Ammon's horn (tissue), 1 donor: ENCODE measurements at regions not wholly inside any gene's neighbourhood (a gene's known extent, or its start where the extent isn't known, plus 50 kb on each side); places are given as distances from the start of the nearest gene placed in this dataset.

Experiments used
- DNase-seq: peaks from one replicate; pipeline ENCODE4 v3.0.0-alpha.2; 2016; ENCODE audit warnings: low spot score

- no peak for DNase-seq
Measured at GRCh38 chr3:18044971-18045880, 302.8 kb upstream of the TBC1D5 start.

- no peak for DNase-seq
Measured at GRCh38 chr3:18044191-18044590, 301.8 kb upstream of the TBC1D5 start.

GRCh38 chr3:18036450-18036815, 294.0 kb upstream of the TBC1D5 start:
- DNase-seq, result no peak

GRCh38 chr3:18035641-18036449, 293.4 kb upstream of the TBC1D5 start:
- no peak for DNase-seq

- DNase-seq, result no peak
Measured at GRCh38 chr3:18033581-18034108, 291.2 kb upstream of the TBC1D5 start.

GRCh38 chr3:18030371-18030870, 288.0 kb upstream of the TBC1D5 start:
- no peak for DNase-seq

GRCh38 chr3:18027161-18027939, 284.9 kb upstream of the TBC1D5 start:
- no peak for DNase-seq

GRCh38 chr3:18024715-18025114, 282.3 kb upstream of the TBC1D5 start:
- no peak for DNase-seq

GRCh38 chr3:18019161-18019495, 276.7 kb upstream of the TBC1D5 start:
- DNase-seq, result no peak

GRCh38 chr3:18018491-18019160, 276.2 kb upstream of the TBC1D5 start:
- DNase-seq, result no peak

GRCh38 chr3:18016366-18016765, 273.9 kb upstream of the TBC1D5 start:
- DNase-seq, result no peak

GRCh38 chr3:18012933-18013332, 270.5 kb upstream of the TBC1D5 start:
- no peak for DNase-seq

- DNase-seq, result no peak
Measured at GRCh38 chr3:18012436-18012835, 270.0 kb upstream of the TBC1D5 start.

- DNase-seq, result no peak
Measured at GRCh38 chr3:18011387-18011786, 269.0 kb upstream of the TBC1D5 start.

GRCh38 chr3:18010001-18010400, 267.6 kb upstream of the TBC1D5 start:
- no peak for DNase-seq

- DNase-seq, result no peak
Measured at GRCh38 chr3:18008706-18009368, 266.4 kb upstream of the TBC1D5 start.

- no peak for DNase-seq
Measured at GRCh38 chr3:18007980-18008379, 265.5 kb upstream of the TBC1D5 start.

- no peak for DNase-seq
Measured at GRCh38 chr3:17995769-17996168, 253.3 kb upstream of the TBC1D5 start.

- DNase-seq, result no peak
Measured at GRCh38 chr3:17994167-17994566, 251.7 kb upstream of the TBC1D5 start.

- DNase-seq, result no peak
Measured at GRCh38 chr3:17990390-17990789, 248.0 kb upstream of the TBC1D5 start.

- no peak for DNase-seq
Measured at GRCh38 chr3:17986348-17986816, 244.0 kb upstream of the TBC1D5 start.
